H9 (cell line): ENCODE measurements at regions not wholly inside any gene's neighbourhood (a gene's known extent, or its start where the extent isn't known, plus 50 kb on each side); places are given as distances from the start of the nearest gene placed in this dataset.

Source experiments
- DNase-seq: peaks from one replicate; pipeline ENCODE4 v3.0.0-alpha.2; 2017
- H2AFZ ChIP-seq: one replicate; pipeline ENCODE4 v1.6.1; 2013; ENCODE audit warnings: mild to moderate bottlenecking, low read length, control low read depth, moderate library complexity
- H2AK5ac ChIP-seq: 2 replicates; pipeline ENCODE4 v1.6.1; 2013; ENCODE audit warnings: low read length, control low read depth, mixed read lengths; ENCODE audit not compliant: insufficient read length
- H2BK120ac ChIP-seq: one replicate; pipeline ENCODE4 v1.6.1; 2013; ENCODE audit warnings: low read depth, mild to moderate bottlenecking, low read length, control low read depth, inconsistent platforms; ENCODE audit not compliant: poor library complexity, severe bottlenecking
- H2BK12ac ChIP-seq: 2 replicates; pipeline ENCODE4 v1.6.1; 2013; ENCODE audit warnings: low read length, control low read depth, mixed read lengths, low read depth; ENCODE audit not compliant: insufficient read length
- H2BK15ac ChIP-seq: 2 replicates; pipeline ENCODE4 v1.6.1; 2013; ENCODE audit warnings: low read depth, low read length, control low read depth
- H2BK20ac ChIP-seq: one replicate; pipeline ENCODE4 v1.6.1; 2013; ENCODE audit warnings: low read depth, mild to moderate bottlenecking, low read length, control low read depth, inconsistent platforms; ENCODE audit not compliant: poor library complexity, severe bottlenecking
- H2BK5ac ChIP-seq: 2 replicates; pipeline ENCODE4 v1.6.1; 2013; ENCODE audit warnings: low read length, control low read depth, mixed read lengths; ENCODE audit not compliant: insufficient read length
- H3K14ac ChIP-seq: 2 replicates; pipeline ENCODE4 v1.6.1; 2013; ENCODE audit warnings: low read length, control low read depth; ENCODE audit not compliant: insufficient read depth
- H3K18ac ChIP-seq: 2 replicates; pipeline ENCODE4 v1.6.1; 2013; ENCODE audit warnings: low read depth, mild to moderate bottlenecking, mixed read lengths, low read length, control low read depth; ENCODE audit not compliant: insufficient read length
- H3K23ac ChIP-seq: 2 replicates; pipeline ENCODE4 v1.6.1; 2013; ENCODE audit warnings: low read length, control low read depth, mixed read lengths, low read depth; ENCODE audit not compliant: insufficient read length
- H3K23me2 ChIP-seq: 2 replicates; pipeline ENCODE4 v1.6.1; 2013; ENCODE audit warnings: low read depth, mild to moderate bottlenecking, mixed read lengths, low read length, control low read depth; ENCODE audit not compliant: insufficient read length, poor library complexity, severe bottlenecking
- H3K27ac ChIP-seq: 2 replicates; pipeline ENCODE4 v1.5.1; 2013; ENCODE audit warnings: low read length, control low read depth, mixed read lengths, low read depth; ENCODE audit not compliant: insufficient read length
- H3K27me3 ChIP-seq: 2 replicates; pipeline ENCODE4 v1.6.1; 2013; ENCODE audit warnings: low read length, control low read depth, inconsistent platforms; ENCODE audit not compliant: insufficient read depth
- H3K4ac ChIP-seq: 2 replicates; pipeline ENCODE4 v1.6.1; 2013; ENCODE audit warnings: low read depth, mild to moderate bottlenecking, control low read depth, inconsistent platforms, low read length, moderate library complexity
- H3K4me1 ChIP-seq: 2 replicates; pipeline ENCODE4 v1.6.1; 2013; ENCODE audit warnings: low read length, control low read depth, inconsistent platforms; ENCODE audit not compliant: insufficient read depth
- H3K4me2 ChIP-seq: 2 replicates; pipeline ENCODE4 v1.6.1; 2013; ENCODE audit warnings: low read length, control low read depth, mixed read lengths; ENCODE audit not compliant: insufficient read length, insufficient read depth
- H3K56ac ChIP-seq: 2 replicates; pipeline ENCODE4 v1.6.1; 2013; ENCODE audit warnings: low read depth, mild to moderate bottlenecking, mixed read lengths, low read length, control low read depth; ENCODE audit not compliant: insufficient read length
- H3K79me1 ChIP-seq: 2 replicates; pipeline ENCODE4 v1.6.1; 2013; ENCODE audit warnings: low read depth, mild to moderate bottlenecking, moderate library complexity, low read length, control low read depth, inconsistent platforms; ENCODE audit not compliant: insufficient read depth, poor library complexity, severe bottlenecking
- H3K79me2 ChIP-seq: 2 replicates; pipeline ENCODE4 v1.6.1; 2013; ENCODE audit warnings: low read length, control low read depth, inconsistent platforms; ENCODE audit not compliant: insufficient read depth
- H3K9ac ChIP-seq: 2 replicates; pipeline ENCODE4 v1.6.1; 2013; ENCODE audit warnings: low read length, control low read depth, mixed read lengths; ENCODE audit not compliant: insufficient read length; ENCODE audit errors: extremely low read depth
- H3K9me3 ChIP-seq: one replicate; pipeline ENCODE4 v1.6.1; 2013; ENCODE audit warnings: low read depth, low read length, inconsistent platforms; ENCODE audit not compliant: control insufficient read depth
- H3T11ph ChIP-seq: one replicate; pipeline ENCODE4 v1.6.1; 2013; ENCODE audit warnings: mild to moderate bottlenecking, low read length, control low read depth, inconsistent platforms
- H4K20me1 ChIP-seq: one replicate; pipeline ENCODE4 v1.6.1; 2013; ENCODE audit not compliant: control insufficient read depth, insufficient read length, insufficient read depth
- H4K5ac ChIP-seq: 2 replicates; pipeline ENCODE4 v1.6.1; 2013; ENCODE audit warnings: low read depth, mild to moderate bottlenecking, mixed read lengths, low read length, control low read depth; ENCODE audit not compliant: insufficient read length
- H4K8ac ChIP-seq: replicated peaks from 2 replicates; pipeline ENCODE4 v1.6.1; 2013; ENCODE audit warnings: low read length, control low read depth, mixed read lengths, low read depth; ENCODE audit not compliant: insufficient read length
- H4K91ac ChIP-seq: 2 replicates; pipeline ENCODE4 v1.6.1; 2013; ENCODE audit warnings: low read depth, mild to moderate bottlenecking, moderate library complexity, mixed read lengths, low read length, control low read depth; ENCODE audit not compliant: insufficient read length
- H3K27ac Mint-ChIP-seq, 3 experiments: 2 replicates in 2 of 3; 3 replicates in 1 of 3; pipeline ENCODE4 v1.8.0; 2020 to 2021; ENCODE audit warnings: mixed read lengths in 3 of 3, mild to moderate bottlenecking in 1 of 3, moderate library complexity in 1 of 3
- H3K27me3 Mint-ChIP-seq: 2 replicates; pipeline ENCODE4 v1.8.0; 2021; ENCODE audit warnings: low read depth, mild to moderate bottlenecking, moderate library complexity, mixed read lengths
- H3K36me3 Mint-ChIP-seq, 3 experiments: 2 replicates in 2 of 3; 3 replicates in 1 of 3; pipeline ENCODE4 v1.8.0; 2020 to 2021; ENCODE audit warnings: low read depth in 3 of 3, mixed read lengths in 3 of 3; ENCODE audit not compliant: insufficient read depth in 1 of 3
- H3K4me1 Mint-ChIP-seq, 2 experiments: 2 replicates each; pipeline ENCODE4 v1.8.0; 2020; ENCODE audit warnings: mixed read lengths in 2 of 2
- H3K4me3 Mint-ChIP-seq, 2 experiments: 2 replicates in 1 of 2; 3 replicates in 1 of 2; pipeline ENCODE4 v1.8.0; 2020 to 2021; ENCODE audit warnings: mild to moderate bottlenecking in 2 of 2, mixed read lengths in 2 of 2, moderate library complexity in 1 of 2
- H3K9me3 Mint-ChIP-seq, 2 experiments: 2 replicates in 1 of 2; 3 replicates in 1 of 2; pipeline ENCODE4 v1.8.0; 2020; ENCODE audit warnings: mild to moderate bottlenecking in 2 of 2, mixed read lengths in 2 of 2, moderate library complexity in 1 of 2
- CTCF ChIP-seq: fragments of 200-600 bp; sonication (generic); conservative IDR thresholded peaks from 3 replicates; pipeline ENCODE4 v1.8.0; 2021; ENCODE audit warnings: antibody characterized with exemption, mild to moderate bottlenecking
- WGBS: extraction: QIAGEN DNeasy Blood & Tissue Kit; methylation state at CpG from one replicate; pipeline ENCODE4 v1.1.7; 2013; ENCODE audit warnings: missing lambda C conversion rate, low lambda C conversion rate, mixed read lengths; ENCODE audit not compliant: insufficient read length; ENCODE audit errors: extremely low coverage; 5-methylcytosine and 5-hydroxymethylcytosine counted together

DNA sequence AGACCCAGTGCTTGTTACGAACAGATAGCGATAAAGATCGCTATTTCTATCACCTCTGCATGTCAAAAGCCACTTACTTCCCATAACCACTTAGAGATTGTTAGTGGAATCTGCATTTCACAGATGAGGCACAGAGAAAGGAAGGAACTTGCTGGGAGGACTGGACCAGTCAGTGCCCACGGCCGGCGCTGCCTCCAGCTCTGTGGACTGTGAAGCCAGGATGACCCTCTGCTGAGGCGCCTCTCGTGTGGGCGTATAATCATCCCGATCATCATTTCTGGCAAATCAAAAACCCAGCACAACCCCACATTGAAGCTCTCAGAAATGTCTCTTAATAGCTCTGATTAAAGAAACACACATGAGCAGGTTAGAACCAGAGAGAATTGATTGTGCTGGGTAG, 61.5 kb upstream of the ADRA2C start:
- Histone ChIP-seq H3K9me3 (no peaks in the 10 kb centered on the region), H3K79me2 (no peaks in the 10 kb centered on the region), H3K27ac (no peak overlapping the region), H3T11ph (no peak overlapping the region), H4K5ac (no peak overlapping the region), H2BK5ac (no peak overlapping the region), H3K4ac (no peak overlapping the region), H4K8ac (no peak overlapping the region), H2AK5ac (no peak overlapping the region), H2BK15ac (no peak overlapping the region), H3K79me1 (no peaks in the 10 kb centered on the region), H3K23me2 (no peaks in the 10 kb centered on the region), H2AFZ (no peak overlapping the region), H4K20me1 (no peaks in the 10 kb centered on the region), H2BK20ac (no peak overlapping the region), H3K56ac (no peak overlapping the region), H2BK12ac (no peak overlapping the region), H2BK120ac (no peak overlapping the region), H4K91ac (no peak overlapping the region), H3K27me3 (no peaks in the 10 kb centered on the region), H3K9ac (no peak overlapping the region), H3K14ac (no peak overlapping the region), H3K4me1 (no peaks in the 10 kb centered on the region), H3K23ac (no peak overlapping the region), H3K18ac (no peak overlapping the region), H3K4me2 (no peak overlapping the region)
- H3K27ac Mint-ChIP-seq: no peak overlapping the region
- H3K27me3 Mint-ChIP-seq: peaks cover 30% of the 10 kb centered on the region
- H3K9me3 Mint-ChIP-seq: no peaks in the 10 kb centered on the region
- no peak for DNase-seq
- H3K36me3 Mint-ChIP-seq: no peaks in the 10 kb centered on the region
- no peak for TF ChIP-seq CTCF
- peaks cover 11 to 31% of the 10 kb centered on the region in 2 experiments for H3K4me1 Mint-ChIP-seq
- WGBS: no CpG with 5 or more reads among the region's 10 CpGs
- no peak overlapping the region for H3K4me3 Mint-ChIP-seq
